NCI-H2107 treated with DMSO at 0.1 percent for 48 hours (cell line): ENCODE measurements at regions not wholly inside any gene's neighbourhood (a gene's known extent, or its start where the extent isn't known, plus 50 kb on each side); places are given as distances from the start of the nearest gene placed in this dataset.
"Not testable (repeated sequence)": the region's sequence is repeated elsewhere in the genome, so short reads cannot be mapped to it uniquely, and the experiment has no call there.

ENCODE experiments used
- DNase-seq: peaks from one replicate; lab custom pipeline; 2025; ENCODE audit not compliant: unreplicated experiment; lab: John Stamatoyannopoulos, UW

DNA sequence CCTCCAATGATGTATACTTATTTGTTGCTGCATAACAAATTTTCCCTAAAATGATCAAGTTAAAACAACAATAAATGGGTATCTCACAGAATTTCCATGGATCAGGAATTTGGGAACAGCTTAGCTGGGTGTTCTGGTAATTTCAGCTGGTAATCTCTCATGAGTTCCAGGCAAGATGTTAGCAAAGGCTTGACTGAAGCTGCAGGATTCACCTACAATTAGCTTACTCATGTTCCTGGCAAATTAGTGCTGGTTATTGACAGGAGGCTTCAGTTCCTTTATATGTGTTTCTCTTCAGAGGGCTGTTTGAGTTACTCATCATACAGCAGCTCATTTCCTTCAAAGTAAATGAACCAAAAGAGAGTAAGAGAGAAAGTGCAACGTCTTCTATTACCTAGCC lies 506.3 kb upstream of the IMPG1 start:
- no peak for DNase-seq

DNA sequence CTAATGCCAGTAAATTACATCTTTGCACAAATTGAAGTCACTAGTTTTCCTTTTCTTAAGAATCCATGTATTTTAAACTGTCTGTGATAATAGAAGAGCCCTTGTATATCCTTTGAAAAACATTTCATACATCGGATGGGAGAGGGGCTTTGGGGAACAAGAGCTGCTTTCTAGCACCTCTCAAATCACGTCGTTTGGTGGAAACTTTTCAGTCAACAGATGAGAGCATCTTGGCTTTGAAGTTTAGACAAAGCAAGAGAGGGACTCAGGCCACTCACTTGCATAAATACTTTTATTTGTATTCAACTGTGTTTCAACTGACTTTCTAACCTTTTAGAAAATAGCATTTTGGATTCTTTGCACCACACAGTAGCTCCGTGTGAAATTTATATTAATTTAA lies 502.3 kb upstream of the IMPG1 start:
- no peak for DNase-seq

DNA sequence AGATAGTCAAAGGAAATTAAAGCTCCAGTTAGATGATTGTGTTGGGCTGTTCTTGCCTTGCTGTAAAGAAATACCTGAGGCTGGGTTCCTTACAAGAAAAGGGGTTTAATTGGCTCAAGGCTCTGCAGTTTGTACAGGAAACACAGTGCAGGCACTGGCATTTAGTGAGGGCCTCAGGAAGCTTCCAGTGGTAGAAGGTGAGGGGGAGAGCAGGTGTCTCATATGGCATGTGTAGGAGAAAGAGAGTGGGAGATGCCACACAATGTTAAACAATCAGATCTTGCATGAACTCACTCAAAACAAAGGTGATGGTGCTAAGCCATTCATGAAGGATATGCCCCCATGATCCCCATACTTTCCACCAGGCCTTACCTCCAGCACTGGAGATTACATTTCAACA lies 493.5 kb upstream of the IMPG1 start:
- DNase-seq: no peak

DNA sequence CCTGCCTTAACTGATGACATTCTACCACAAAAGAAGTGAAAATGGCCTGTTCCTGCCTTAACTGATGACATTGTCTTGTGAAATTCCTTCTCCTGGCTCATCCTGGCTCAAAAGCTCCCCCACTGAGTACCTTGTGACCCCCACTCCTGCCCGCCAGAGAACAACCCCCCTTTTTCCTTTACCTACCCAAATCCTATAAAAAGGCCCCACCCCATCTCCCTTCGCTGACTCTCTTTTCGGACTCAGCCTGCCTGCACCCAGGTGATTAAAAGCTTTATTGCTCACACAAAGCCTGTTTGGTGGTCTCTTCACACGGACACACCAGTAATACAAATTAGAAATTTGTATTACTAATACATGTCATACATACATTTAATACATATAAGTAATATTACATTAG lies 489.9 kb upstream of the IMPG1 start:
- not testable (repeated sequence) for DNase-seq

DNA sequence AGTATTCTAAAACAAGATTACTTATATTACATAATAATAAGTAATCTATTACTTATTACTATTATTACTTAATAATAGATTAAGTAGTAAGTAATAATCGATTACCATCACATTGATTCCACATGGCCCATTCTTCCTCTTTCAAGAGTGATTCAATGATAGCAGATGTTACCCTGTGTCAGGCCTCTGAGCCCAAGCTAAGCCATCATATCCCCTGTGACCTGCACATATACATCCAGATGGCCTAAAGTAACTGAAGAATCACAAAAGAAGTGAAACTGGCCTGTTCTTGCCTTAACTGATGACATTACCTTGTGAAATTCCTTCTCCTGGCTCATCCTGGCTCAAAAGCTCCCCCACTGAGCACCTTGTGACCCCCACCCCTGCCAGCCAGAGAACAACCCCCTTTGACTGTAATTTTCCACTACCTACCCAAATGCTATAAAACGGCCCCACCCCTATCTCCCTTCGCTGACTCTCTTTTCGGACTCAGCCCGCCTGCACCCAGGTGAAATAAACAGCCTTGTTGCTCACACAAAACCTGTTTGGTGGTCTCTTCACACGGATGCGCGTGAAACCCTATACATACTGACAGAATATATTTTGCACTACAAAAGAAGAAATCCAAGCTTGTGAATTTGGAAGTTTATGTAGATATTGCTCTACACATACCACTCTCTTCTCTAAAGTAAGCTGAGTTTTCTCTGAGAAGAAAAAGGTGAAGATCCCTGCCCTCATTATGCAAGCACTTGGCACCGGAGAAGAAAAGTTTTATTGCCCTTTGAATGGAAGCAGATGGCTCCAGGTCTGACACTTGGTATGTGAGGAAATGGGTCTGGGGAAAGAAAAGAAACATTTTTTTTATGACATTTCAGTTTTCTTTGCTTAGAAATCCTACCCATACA lies 488.6 kb upstream of the IMPG1 start:
- DNase-seq: not testable (repeated sequence)

DNA sequence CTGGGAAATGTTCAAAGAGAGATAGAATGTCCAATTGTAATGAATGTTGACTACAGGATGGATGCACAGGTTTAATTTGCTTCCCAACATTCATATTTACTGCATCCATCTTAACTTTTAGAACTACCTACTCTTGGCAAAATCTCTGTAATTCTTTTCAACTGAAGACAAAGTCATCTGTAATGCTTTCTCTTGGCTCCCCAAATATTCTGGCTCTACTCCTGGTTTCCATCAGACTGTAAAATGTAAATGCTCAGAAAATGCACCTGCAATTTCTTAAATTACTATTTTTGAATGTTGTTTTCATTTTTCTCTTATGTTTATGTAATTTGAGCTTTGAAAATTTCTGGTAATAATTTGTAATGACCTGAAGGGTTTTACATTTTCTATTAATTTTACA lies 480.8 kb upstream of the IMPG1 start:
- no peak for DNase-seq

DNA sequence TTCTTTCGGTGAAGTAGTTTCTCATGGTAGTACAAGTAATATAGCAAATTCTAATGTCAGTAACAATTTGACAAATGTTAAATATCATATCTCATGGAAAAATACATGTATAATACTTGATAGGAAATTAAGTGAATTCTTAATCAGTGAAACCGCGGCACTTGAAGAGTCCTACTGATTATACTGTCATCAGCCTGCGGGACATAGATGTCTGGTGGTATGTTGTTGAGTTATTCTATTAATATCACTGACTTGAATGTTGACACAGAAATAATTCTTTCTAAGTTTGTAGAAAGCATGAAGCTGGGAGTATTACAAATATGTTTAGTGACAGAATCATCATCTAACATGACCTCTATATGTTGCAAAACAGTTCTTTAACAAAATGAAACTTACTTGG lies 479.8 kb upstream of the IMPG1 start:
- DNase-seq: no peak

DNA sequence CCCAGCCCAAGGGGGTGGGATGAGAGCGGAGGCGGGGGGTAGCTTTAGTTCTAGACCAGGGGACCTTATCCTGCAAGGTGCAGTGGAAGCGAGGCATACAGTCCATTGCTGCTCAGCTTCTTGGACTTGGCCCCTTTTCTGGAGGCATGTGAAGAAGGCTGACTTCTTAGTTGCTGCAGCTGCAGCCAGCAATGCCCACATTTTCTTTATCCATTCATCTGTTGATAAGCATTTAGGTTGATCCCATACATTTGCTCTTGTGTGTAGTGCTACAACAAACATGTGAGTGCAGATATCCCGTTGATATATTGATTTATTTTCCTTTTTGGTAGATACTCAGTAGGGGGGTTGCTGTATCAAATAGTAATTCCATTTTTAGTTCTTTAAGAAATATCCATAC lies 461.2 kb upstream of the IMPG1 start:
- no peak for DNase-seq

DNA sequence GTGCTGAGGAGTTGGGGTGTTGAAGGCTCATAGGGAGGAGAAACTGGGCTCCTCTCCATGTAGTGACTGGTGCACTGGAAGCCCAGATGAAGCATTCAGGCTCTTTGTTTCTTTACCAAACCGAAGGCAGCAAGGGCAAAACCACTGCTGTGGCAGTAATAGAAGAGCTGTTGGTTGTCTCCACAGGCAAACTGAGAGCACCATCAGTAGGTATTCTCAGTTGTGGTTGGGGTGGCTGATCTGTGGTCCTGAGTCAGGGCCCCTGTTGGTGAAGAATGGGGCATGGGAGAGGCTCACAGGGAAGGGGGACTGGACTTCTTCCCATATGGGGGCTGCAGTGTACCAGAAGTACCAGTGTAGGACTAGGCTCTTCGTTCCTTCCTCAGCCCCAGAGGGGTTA lies 460.2 kb upstream of the IMPG1 start:
- no peak for DNase-seq

DNA sequence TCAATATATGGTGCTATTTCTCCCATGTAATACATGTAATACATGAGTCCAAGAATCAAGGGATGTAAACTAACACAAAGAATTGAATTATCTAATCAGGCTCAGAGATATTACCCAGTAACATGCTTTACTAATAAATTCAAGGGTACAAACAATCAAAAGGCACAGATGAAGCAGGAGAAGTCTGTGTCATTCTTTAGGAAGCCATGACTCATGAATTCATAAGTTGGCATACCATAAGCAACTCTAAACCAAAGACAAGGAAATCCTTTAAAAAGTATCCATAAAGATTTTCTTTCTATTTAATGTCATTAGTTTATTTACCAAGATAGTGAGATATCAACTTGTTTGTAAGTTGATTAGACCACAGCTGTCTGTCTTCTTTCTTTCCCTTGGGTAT lies 446.0 kb upstream of the IMPG1 start:
- DNase-seq: no peak

DNA sequence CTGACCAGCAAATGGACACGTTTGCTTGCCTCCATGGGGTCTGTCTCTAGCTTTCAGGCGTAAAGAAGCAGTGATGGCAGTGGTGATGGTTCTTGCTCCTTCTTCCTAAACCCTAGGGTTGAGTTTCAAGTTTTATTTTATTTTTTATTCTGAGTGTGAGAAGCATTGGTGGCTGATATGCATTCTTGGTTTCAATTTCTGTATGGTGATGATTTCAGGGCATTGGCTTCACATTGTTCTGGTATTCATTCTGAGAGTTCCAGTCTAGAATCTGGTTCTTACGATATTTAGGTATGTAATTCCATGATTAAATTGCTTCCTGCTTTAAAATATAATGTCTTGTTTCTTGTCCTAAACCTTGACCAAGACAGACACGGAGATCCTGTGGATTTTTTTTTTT lies 444.5 kb upstream of the IMPG1 start:
- DNase-seq: no peak

DNA sequence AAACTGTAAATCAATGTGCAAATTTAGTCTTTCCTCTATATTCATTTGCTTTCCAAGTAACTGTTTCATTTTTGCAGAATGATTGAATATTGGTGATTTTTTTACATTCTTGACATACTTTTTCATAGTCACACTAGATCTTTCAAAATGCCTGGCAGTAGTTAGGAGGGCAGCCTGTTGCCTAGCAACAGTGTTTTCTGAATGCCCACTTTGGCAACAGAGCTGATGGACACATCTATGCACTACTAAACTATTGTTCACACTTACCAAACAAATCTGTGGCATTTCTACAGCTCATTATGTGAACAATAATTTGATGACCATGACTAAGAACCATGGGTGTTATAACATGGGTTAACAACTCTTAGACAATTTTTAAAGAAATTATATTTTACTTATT lies 438.0 kb upstream of the IMPG1 start:
- DNase-seq: no peak

DNA sequence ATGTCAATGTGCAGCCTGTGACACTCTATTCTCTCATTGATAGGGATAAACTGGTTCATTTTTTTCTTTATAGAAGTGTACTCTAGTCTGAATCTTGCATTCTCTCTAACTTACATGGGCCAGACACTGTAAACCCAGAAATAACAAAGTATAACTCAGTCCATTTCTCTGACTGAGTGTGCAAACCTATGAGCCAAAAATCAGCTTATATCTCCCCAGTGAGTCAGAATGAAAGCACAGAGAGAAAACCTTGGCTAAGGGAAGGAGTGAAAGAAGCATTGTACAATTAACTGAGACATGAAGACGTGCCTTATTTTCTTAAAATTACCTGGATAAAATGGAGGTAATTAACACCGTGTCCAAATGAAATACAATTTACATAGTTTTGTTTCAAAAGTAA lies 436.9 kb upstream of the IMPG1 start:
- no peak for DNase-seq

DNA sequence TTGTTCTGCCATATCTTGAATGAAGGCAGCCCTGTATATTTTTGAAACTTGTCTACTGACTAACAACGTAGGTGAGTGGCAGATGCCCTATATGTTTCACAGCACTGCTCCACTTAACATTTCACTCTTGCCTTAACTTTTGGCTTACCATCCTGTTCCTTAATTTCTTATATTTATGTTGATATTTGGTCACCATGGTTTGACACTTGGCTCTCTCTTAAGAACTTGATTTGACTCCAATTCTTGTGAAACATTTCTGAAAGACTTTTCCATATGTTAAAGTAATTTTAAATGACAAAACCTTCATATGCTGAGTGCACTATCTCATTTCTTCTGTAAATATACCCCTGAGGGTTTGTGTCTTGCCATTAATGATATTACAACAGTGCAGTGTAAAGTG lies 434.3 kb upstream of the IMPG1 start:
- DNase-seq: no peak

DNA sequence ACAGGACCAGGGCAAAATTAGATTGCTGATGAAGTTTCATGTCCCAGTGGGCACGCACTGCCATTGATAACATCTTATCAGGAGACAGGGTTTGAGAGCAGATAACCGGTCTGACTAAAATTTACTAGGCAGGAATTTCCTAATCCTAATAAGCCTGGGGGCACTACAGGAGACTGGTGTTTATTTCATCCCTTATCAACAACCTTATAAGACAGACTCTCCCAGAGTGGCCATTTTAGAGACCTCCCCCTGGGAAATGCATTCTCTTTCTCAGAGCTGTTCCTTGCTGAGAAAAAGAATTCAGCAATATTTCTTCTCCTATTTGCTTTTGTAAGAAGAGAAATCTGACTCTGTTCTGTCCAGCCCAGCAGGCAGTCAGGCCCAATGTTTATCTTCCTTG lies 423.4 kb upstream of the IMPG1 start:
- no peak for DNase-seq

DNA sequence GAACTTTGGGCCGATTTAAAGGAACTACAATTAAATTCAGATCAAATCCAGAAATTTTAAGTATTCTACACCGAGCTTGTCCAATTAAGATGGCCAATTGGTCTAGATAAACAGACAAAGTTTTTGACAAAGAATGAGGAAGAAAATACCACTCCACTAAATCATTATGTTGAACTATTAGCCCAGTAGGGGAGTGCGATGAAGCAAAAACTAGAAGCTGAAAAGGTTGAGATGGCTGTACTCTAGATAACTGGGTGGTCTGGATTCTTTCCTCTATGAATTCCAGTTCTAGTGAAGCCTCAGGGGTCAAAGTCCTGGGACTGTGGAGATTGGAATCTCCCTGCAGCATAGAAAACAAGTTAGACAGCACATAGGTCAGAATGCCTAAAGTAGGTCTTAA lies 418.9 kb upstream of the IMPG1 start:
- DNase-seq: not testable (repeated sequence)

DNA sequence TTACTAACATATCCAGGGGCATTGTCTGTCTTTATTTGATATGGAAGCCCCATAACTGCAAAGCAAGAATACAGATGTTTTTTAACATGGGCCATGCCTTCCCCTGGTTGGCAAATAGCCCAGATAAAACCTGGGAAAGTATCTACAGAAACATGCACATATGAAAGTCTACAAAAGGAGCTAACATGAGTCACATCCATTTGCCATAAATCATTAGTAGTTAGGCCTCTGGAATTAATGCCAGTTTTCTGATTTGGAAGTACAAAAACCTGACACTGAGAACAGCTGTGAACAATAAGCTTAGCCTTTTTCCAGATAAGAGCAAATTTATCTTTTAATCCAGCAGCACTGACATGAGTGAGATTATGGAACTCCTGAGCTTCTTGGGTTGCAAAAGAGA lies 418.0 kb upstream of the IMPG1 start:
- DNase-seq: no peak

DNA sequence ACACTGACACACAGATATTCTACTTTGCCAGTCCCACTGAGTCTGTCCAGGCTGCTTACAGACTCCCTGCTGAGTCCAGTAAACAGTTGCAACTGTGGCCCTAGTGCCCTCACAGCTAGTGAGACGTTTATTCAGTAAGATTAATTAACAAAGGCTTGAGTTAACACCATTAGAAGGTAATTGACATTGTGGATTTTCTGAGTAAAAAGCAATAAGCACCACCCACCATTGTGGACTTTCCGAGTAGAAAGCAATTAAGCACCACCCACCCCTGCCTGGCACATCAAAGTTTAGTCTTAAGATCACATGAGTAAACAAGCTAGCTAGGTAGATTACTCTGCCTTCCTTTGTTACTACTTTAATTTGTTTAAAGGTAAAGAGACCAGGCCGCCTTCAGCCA lies 408.6 kb upstream of the IMPG1 start:
- DNase-seq: no peak

DNA sequence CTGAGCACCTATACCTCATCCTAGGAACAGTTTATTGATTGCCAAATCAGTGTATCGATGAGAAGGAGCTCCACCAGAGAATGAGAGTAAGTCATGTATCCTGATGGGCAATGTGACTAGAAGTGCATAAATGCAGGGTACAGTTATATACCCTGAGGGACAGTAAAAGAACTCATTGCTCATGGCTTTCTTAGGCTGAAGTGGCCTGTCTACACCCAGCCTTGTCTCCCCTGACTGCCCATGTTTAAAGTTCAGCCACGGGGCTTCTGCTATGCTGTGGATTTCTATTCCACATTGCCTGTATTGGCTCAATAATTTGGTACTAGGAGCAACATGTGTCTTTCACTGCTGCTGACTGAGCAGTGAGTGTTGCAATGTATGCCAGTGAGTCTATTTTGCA lies 400.4 kb upstream of the IMPG1 start:
- no peak for DNase-seq

DNA sequence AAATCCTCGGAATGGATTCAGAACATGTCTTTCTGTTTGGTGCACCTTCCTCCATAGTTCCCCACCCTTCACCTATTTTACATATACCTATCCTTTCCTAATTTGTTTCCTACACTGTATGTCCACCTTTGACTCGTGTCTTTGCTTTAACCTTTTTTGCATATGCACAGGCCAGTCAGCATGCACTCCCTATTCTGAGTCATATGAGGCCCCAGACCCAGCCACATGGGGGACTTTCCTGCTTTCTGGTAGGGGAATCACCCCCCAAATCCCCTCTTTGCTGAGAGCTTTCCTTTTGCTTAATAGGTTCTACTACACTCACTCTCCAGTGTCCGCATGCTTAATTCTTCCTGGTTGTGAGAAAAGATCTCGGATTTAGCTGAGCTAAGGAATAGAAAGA lies 393.8 kb upstream of the IMPG1 start:
- DNase-seq: no peak

DNA sequence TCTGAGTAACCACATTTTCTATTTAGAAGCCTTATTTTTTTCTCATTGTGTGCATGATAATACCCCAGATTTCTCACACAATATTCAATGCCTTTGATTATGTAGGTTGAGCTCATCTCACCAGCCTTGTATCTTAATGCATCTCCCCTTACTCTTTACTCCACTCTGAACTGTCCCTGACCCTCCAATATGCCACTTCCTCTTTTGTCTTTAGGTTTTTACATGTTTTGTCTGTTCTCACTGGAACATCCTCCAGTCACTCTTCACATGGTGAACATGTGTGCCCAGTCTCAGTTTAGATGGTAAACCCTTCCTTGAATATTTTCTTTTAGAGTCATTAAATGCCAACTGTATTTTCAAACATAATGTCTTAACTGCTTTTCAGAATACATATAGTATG lies 392.9 kb upstream of the IMPG1 start:
- no peak for DNase-seq

DNA sequence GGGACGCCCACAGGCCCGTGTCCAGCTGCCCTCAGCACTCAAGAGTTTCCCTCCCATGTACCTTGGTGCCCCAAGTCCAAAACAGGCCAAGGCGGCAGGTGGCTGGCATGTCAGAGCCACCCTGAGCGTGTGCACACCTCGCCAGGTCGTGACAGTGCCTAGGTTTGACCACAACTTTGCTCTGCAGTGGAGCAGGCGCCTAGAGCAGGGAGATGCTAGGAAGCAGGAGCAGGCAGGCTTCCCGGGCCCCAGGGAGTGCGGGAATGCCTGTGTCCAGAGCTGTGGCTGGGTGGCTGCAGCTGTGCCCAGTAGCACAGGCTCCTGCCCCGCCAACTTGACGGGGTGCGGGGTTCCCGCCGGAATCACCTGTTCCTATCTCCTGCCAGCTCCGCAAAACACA lies 380.8 kb upstream of the IMPG1 start:
- DNase-seq: no peak
